Thoracic aorta (tissue), 2 donors: ENCODE measurements at regions not wholly inside any gene's neighbourhood (a gene's known extent, or its start where the extent isn't known, plus 50 kb on each side); places are given as distances from the start of the nearest gene placed in this dataset.

ENCODE experiments used
- ATAC-seq: fragments of 150-250 bp; one replicate; pipeline ENCODE4 v1.8.0; 2017; ENCODE audit warnings: low read depth; ENCODE audit not compliant: insufficient number of reproducible peaks, low FRiP score
- DNase-seq: peaks from one replicate; pipeline ENCODE4 v3.0.0-alpha.2; 2020; ENCODE audit warnings: low spot score
- H3K27ac ChIP-seq, 2 donors: fragments of 200-600 bp; sonication (generic); 1 replicate in 1 of 2; 2 replicates in 1 of 2; pipeline ENCODE4 v1.5.1; 2016; ENCODE audit warnings: mild to moderate bottlenecking in 2 of 2, moderate library complexity in 2 of 2
- H3K27me3 ChIP-seq: fragments of 200-600 bp; sonication (generic); replicated peaks from 2 replicates; pipeline ENCODE4 v1.6.0; 2016; ENCODE audit warnings: mild to moderate bottlenecking; ENCODE audit not compliant: insufficient read depth
- H3K36me3 ChIP-seq: fragments of 200-600 bp; sonication (generic); one replicate; pipeline ENCODE4 v1.5.1; 2016
- H3K4me1 ChIP-seq, 2 donors: fragments of 200-600 bp; sonication (generic); 1 replicate in 1 of 2; 2 replicates in 1 of 2; pipeline versions ENCODE4 v1.5.1 to v1.6.0; 2016; ENCODE audit warnings: low read depth in 2 of 2, mild to moderate bottlenecking in 1 of 2; ENCODE audit not compliant: control insufficient read depth in 1 of 2
- H3K4me3 ChIP-seq: fragments of 200-600 bp; sonication (generic); 2 replicates; pipeline ENCODE4 v1.5.1; 2016; ENCODE audit warnings: mild to moderate bottlenecking
- H3K9me3 ChIP-seq: fragments of 200-600 bp; sonication (generic); 2 replicates; pipeline ENCODE4 v1.5.1; 2016
- CTCF ChIP-seq: fragments of 200-600 bp; sonication (generic); IDR thresholded peaks from one replicate; pipeline ENCODE4 v1.5.1; 2019; ENCODE audit warnings: antibody characterized with exemption

GRCh38 chr5:159833088-159833487, 83.2 kb upstream of the ADRA1B start:
- TF ChIP-seq CTCF = no peak
- DNase-seq (no peak), ATAC-seq (no peak)
- Histone ChIP-seq H3K4me3 (no peak overlapping the region), H3K27me3 (no peaks in the 10 kb centered on the region), H3K4me1 (peaks cover 0 to 5% of the 10 kb centered on the region in 2 donors), H3K36me3 (no peaks in the 10 kb centered on the region), H3K27ac (no peak overlapping the region), H3K9me3 (no peaks in the 10 kb centered on the region)

- no peak overlapping the region for H3K4me3 ChIP-seq
- no peak for ATAC-seq
- TF ChIP-seq CTCF = no peak
These were observed 82.4 kb upstream of the ADRA1B start for GRCh38 chr5:159833846-159834245.

DNA sequence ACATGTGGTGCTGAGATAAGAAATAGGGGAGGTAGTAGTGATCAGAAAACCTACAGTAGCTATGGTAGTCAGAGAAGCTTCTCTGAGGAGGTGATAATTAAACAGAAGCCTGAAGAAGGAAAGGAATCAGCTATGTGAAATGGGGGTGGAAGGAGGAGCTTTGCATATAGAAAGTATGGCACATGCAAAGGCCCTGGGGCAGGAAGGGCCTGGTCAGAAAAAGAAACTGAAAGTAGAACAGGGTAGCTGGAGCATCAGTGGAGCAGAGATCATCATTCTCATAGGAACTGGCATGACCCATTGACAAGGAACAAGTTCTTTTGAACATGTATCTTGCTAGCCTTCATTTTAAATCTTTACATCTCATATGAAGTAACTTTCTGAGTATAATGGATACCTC, 80.7 kb upstream of the ADRA1B start:
- no peak overlapping the region for H3K27ac ChIP-seq
- H3K27me3 ChIP-seq = no peaks in the 10 kb centered on the region
- H3K4me1 ChIP-seq = peaks cover 0 to 5% of the 10 kb centered on the region in 2 donors
- H3K9me3 ChIP-seq = no peaks in the 10 kb centered on the region
- no peaks in the 10 kb centered on the region for H3K36me3 ChIP-seq
- no peak for TF ChIP-seq CTCF
- DNase-seq = no peak
- H3K4me3 ChIP-seq = no peak overlapping the region
- ATAC-seq = no peak

More at GRCh38 chr5:159833846-159834245, 82.4 kb upstream of the ADRA1B start:
- no peak overlapping the region for H3K27ac ChIP-seq
- DNase-seq = no peak
- H3K36me3 ChIP-seq = no peaks in the 10 kb centered on the region
- H3K4me1 ChIP-seq = peaks cover 0 to 5% of the 10 kb centered on the region in 2 donors
- no peaks in the 10 kb centered on the region for H3K9me3 ChIP-seq
- no peaks in the 10 kb centered on the region for H3K27me3 ChIP-seq

DNA sequence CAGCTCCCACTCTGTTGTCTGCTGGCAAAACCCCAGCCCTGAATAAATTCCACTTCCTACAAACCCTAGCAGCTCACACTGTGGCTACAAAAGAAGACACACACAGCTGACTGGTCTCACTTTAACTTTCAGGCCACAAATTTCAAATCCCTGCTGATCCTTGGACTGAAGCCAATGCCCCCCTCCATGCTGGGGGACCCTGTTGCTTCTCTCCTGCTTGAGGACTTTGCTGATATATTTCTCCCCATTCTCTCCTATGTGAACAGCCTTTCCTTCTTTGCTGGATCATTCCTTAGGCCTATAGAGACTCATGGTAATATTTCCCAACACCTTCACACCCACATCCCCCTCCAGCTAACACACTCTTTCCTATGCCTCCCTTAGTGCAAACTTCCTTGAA, 79.6 kb upstream of the ADRA1B start:
- ATAC-seq (no peak), DNase-seq (no peak)
- Histone ChIP-seq H3K4me3 (no peak overlapping the region), H3K27me3 (no peaks in the 10 kb centered on the region), H3K36me3 (no peaks in the 10 kb centered on the region), H3K9me3 (no peaks in the 10 kb centered on the region), H3K4me1 (peaks cover 0 to 5% of the 10 kb centered on the region in 2 donors), H3K27ac (no peak overlapping the region)
- no peak for TF ChIP-seq CTCF

DNA sequence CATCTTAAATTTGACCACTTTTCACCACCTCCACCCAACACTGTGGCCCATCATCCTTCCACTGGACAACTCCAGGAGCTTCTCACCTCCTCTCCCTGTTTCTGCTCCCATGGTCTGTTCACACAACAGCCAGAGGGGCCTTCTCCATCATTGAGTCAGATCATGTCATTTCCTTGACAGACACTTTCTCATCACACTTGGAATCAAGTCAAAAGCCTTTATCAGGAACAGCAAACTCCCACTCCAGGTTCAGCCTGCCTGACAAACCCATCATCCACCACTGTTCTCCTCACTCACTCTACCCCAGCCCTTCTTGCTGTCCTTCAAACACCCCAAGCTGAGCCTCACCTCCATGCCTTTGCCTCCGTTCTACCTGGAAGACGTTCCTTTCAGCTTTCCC, 78.4 kb upstream of the ADRA1B start:
- Histone ChIP-seq H3K27me3 (no peaks in the 10 kb centered on the region), H3K4me3 (no peak overlapping the region), H3K9me3 (no peaks in the 10 kb centered on the region), H3K4me1 (peaks cover 0 to 5% of the 10 kb centered on the region in 2 donors), H3K27ac (no peak overlapping the region), H3K36me3 (no peaks in the 10 kb centered on the region)
- DNase-seq (no peak), ATAC-seq (no peak)
- TF ChIP-seq CTCF = no peak
